ENCODE measurements at regions not wholly inside any gene's neighbourhood (a gene's known extent, or its start where the extent isn't known, plus 50 kb on each side); places are given as distances from the start of the nearest gene placed in this dataset.
"Not testable (repeated sequence)": the region's sequence is repeated elsewhere in the genome, so short reads cannot be mapped to it uniquely, and the experiment has no call there.

- Histone ChIP-seq H3K27ac (ENCODE audit: insufficient read depth, low read length, poor library complexity, severe bottlenecking) (no peak overlapping the region), H3K27me3 (ENCODE audit: control insufficient read depth, insufficient read depth, low read length) (no peaks in the 10 kb centered on the region), H3K36me3 (ENCODE audit: control insufficient read depth, insufficient read depth, low read length) (no peaks in the 10 kb centered on the region), H3K4me3 (ENCODE audit: low read depth, low read length) (no peak overlapping the region), H3K4me1 (ENCODE audit: control insufficient read depth, insufficient read depth, low read length, poor library complexity, severe bottlenecking) (no peaks in the 10 kb centered on the region), H3K9me3 (ENCODE audit: control insufficient read depth in 2 of 2, low read length in 2 of 2) (no peaks in the 10 kb centered on the region)
- H3K4me3 Mint-ChIP-seq, result no peak overlapping the region
- no peaks in the 10 kb centered on the region for H3K4me1 Mint-ChIP-seq
- peaks cover 2 to 11% (median 5%) of the 10 kb centered on the region in 7 donors for H3K9me3 Mint-ChIP-seq
- DNase-seq (no peak), ATAC-seq (ENCODE audit: low read depth in 2 of 2) (no peak)
- no peaks in the 10 kb centered on the region for H3K36me3 Mint-ChIP-seq
- H3K27me3 Mint-ChIP-seq, result no peaks in the 10 kb centered on the region
- H3K27ac Mint-ChIP-seq, result no peak overlapping the region
Measured at GRCh38 chr20:55009066-55009465, 533.7 kb downstream of the DOK5 start.

- no peaks in the 10 kb centered on the region for H3K27me3 ChIP-seq (ENCODE audit: control insufficient read depth, insufficient read depth, low read length)
- no peak for DNase-seq
- no peaks in the 10 kb centered on the region for H3K36me3 Mint-ChIP-seq
- no peaks in the 10 kb centered on the region for H3K4me1 ChIP-seq (ENCODE audit: control insufficient read depth, insufficient read depth, low read length, poor library complexity, severe bottlenecking)
- no peak overlapping the region for H3K27ac Mint-ChIP-seq
- no peak overlapping the region for H3K4me3 Mint-ChIP-seq
- H3K27me3 Mint-ChIP-seq, result no peaks in the 10 kb centered on the region
- H3K4me1 Mint-ChIP-seq, result no peaks in the 10 kb centered on the region
- no peak for ATAC-seq (ENCODE audit: low read depth in 2 of 2)
- H3K9me3 ChIP-seq (ENCODE audit: control insufficient read depth in 2 of 2, low read length in 2 of 2), result no peaks in the 10 kb centered on the region
- no peak overlapping the region for H3K4me3 ChIP-seq (ENCODE audit: low read depth, low read length)
- H3K27ac ChIP-seq (ENCODE audit: insufficient read depth, low read length, poor library complexity, severe bottlenecking), result no peak overlapping the region
- H3K36me3 ChIP-seq (ENCODE audit: control insufficient read depth, insufficient read depth, low read length), result no peaks in the 10 kb centered on the region
- peaks cover 2 to 12% (median 5%) of the 10 kb centered on the region in 7 donors for H3K9me3 Mint-ChIP-seq
Measured at GRCh38 chr20:55004044-55004443, 528.7 kb downstream of the DOK5 start.

DNA sequence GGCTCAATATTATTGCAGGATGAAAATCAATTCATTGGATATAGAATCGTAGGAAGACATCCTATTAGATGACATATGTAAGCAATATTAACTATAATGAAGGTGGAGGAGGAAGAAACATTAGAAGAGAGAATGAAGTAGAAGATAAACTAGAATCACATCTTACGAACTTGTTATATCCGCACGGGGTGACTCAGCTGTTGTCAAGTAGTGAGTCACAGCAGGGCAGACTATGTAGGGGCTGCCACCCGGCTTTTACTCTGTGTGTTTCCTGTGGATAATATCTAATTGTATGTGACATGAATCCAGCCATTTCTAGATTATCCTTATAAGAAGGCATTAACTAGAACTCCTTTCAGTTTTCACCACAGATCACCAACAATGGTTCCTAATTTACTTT lies 520.2 kb downstream of the DOK5 start:
- H3K4me1 Mint-ChIP-seq, result no peaks in the 10 kb centered on the region
- ATAC-seq (ENCODE audit: low read depth in 2 of 2) (no peak), DNase-seq (no peak)
- H3K4me3 ChIP-seq (ENCODE audit: low read depth, low read length), result no peak overlapping the region
- no peaks in the 10 kb centered on the region for H3K36me3 Mint-ChIP-seq
- no peaks in the 10 kb centered on the region for H3K9me3 ChIP-seq (ENCODE audit: control insufficient read depth in 2 of 2, low read length in 2 of 2)
- H3K27me3 Mint-ChIP-seq, result no peaks in the 10 kb centered on the region
- no peaks in the 10 kb centered on the region for H3K4me1 ChIP-seq (ENCODE audit: control insufficient read depth, insufficient read depth, low read length, poor library complexity, severe bottlenecking)
- no peaks in the 10 kb centered on the region for H3K27me3 ChIP-seq (ENCODE audit: control insufficient read depth, insufficient read depth, low read length)
- H3K4me3 Mint-ChIP-seq, result no peak overlapping the region
- H3K27ac Mint-ChIP-seq, result no peak overlapping the region
- peaks cover 0 to 21% (median 7%) of the 10 kb centered on the region in 7 donors for H3K9me3 Mint-ChIP-seq
- H3K36me3 ChIP-seq (ENCODE audit: control insufficient read depth, insufficient read depth, low read length), result no peaks in the 10 kb centered on the region
- H3K27ac ChIP-seq (ENCODE audit: insufficient read depth, low read length, poor library complexity, severe bottlenecking), result no peak overlapping the region

GRCh38 chr20:54995011-54995410 lies 519.6 kb downstream of the DOK5 start:
- ATAC-seq (ENCODE audit: low read depth in 2 of 2) (no peak), DNase-seq (no peak)
- Histone ChIP-seq H3K27me3 (ENCODE audit: control insufficient read depth, insufficient read depth, low read length) (no peaks in the 10 kb centered on the region), H3K9me3 (ENCODE audit: control insufficient read depth in 2 of 2, low read length in 2 of 2) (no peaks in the 10 kb centered on the region), H3K4me3 (ENCODE audit: low read depth, low read length) (no peak overlapping the region), H3K27ac (ENCODE audit: insufficient read depth, low read length, poor library complexity, severe bottlenecking) (no peak overlapping the region), H3K4me1 (ENCODE audit: control insufficient read depth, insufficient read depth, low read length, poor library complexity, severe bottlenecking) (no peaks in the 10 kb centered on the region), H3K36me3 (ENCODE audit: control insufficient read depth, insufficient read depth, low read length) (no peaks in the 10 kb centered on the region)
- no peaks in the 10 kb centered on the region for H3K36me3 Mint-ChIP-seq
- no peak overlapping the region for H3K4me3 Mint-ChIP-seq
- H3K27ac Mint-ChIP-seq, result no peak overlapping the region
- no peaks in the 10 kb centered on the region for H3K4me1 Mint-ChIP-seq
- peaks cover 0 to 21% (median 7%) of the 10 kb centered on the region in 7 donors for H3K9me3 Mint-ChIP-seq
- no peaks in the 10 kb centered on the region for H3K27me3 Mint-ChIP-seq

GRCh38 chr20:54985091-54985490 lies 509.7 kb downstream of the DOK5 start:
- ATAC-seq (ENCODE audit: low read depth in 2 of 2), result no peak
- no peak overlapping the region for H3K4me3 Mint-ChIP-seq
- H3K9me3 ChIP-seq (ENCODE audit: control insufficient read depth in 2 of 2, low read length in 2 of 2), result no peaks in the 10 kb centered on the region

DNA sequence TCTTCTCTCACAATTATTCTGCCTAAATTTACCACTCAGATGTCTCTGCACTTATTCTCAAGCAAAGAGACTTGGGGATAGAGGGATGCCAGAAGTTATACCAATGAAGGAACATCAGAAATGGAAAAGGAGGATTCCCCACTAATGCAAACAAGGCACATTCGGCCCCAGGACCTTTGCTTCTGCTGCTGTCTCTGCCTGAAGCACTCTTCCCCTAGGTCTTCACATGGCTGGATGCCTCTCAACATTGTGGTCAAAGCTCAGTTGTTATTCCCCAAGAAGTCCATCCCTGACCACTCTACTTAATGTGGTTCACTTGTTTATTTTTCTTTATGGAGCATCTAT lies 508.7 kb downstream of the DOK5 start:
- H3K9me3 Mint-ChIP-seq, result peaks cover 0 to 10% (median 3%) of the 10 kb centered on the region in 7 donors
- no peak for DNase-seq
- H3K4me1 ChIP-seq (ENCODE audit: control insufficient read depth, insufficient read depth, low read length, poor library complexity, severe bottlenecking), result no peaks in the 10 kb centered on the region
- H3K27ac Mint-ChIP-seq, result no peak overlapping the region
- H3K36me3 Mint-ChIP-seq, result no peaks in the 10 kb centered on the region
- no peak overlapping the region for H3K27ac ChIP-seq (ENCODE audit: insufficient read depth, low read length, poor library complexity, severe bottlenecking)
- no peak overlapping the region for H3K4me3 Mint-ChIP-seq
- H3K27me3 ChIP-seq (ENCODE audit: control insufficient read depth, insufficient read depth, low read length), result no peaks in the 10 kb centered on the region
- no peak for ATAC-seq (ENCODE audit: low read depth in 2 of 2)
- H3K4me3 ChIP-seq (ENCODE audit: low read depth, low read length), result no peak overlapping the region
- H3K36me3 ChIP-seq (ENCODE audit: control insufficient read depth, insufficient read depth, low read length), result no peaks in the 10 kb centered on the region
- H3K27me3 Mint-ChIP-seq, result peaks cover 5% of the 10 kb centered on the region
- H3K4me1 Mint-ChIP-seq, result no peaks in the 10 kb centered on the region
- no peaks in the 10 kb centered on the region for H3K9me3 ChIP-seq (ENCODE audit: control insufficient read depth in 2 of 2, low read length in 2 of 2)

More at GRCh38 chr20:54985091-54985490, 509.7 kb downstream of the DOK5 start:
- Histone ChIP-seq H3K27me3 (ENCODE audit: control insufficient read depth, insufficient read depth, low read length) (no peaks in the 10 kb centered on the region), H3K4me1 (ENCODE audit: control insufficient read depth, insufficient read depth, low read length, poor library complexity, severe bottlenecking) (no peaks in the 10 kb centered on the region), H3K4me3 (ENCODE audit: low read depth, low read length) (no peak overlapping the region), H3K36me3 (ENCODE audit: control insufficient read depth, insufficient read depth, low read length) (no peaks in the 10 kb centered on the region), H3K27ac (ENCODE audit: insufficient read depth, low read length, poor library complexity, severe bottlenecking) (no peak overlapping the region)
- no peaks in the 10 kb centered on the region for H3K4me1 Mint-ChIP-seq
- peaks cover 0 to 7% (median 3%) of the 10 kb centered on the region in 7 donors for H3K9me3 Mint-ChIP-seq
- no peak for DNase-seq
- no peaks in the 10 kb centered on the region for H3K36me3 Mint-ChIP-seq
- peaks cover 5% of the 10 kb centered on the region for H3K27me3 Mint-ChIP-seq
- no peak overlapping the region for H3K27ac Mint-ChIP-seq

- H3K4me1 ChIP-seq (ENCODE audit: control insufficient read depth, insufficient read depth, low read length, poor library complexity, severe bottlenecking); H3K27me3 ChIP-seq (ENCODE audit: control insufficient read depth, insufficient read depth, low read length); DNase-seq; H3K4me3 ChIP-seq (ENCODE audit: low read depth, low read length); ATAC-seq (ENCODE audit: low read depth in 2 of 2); H3K9me3 Mint-ChIP-seq; H3K9me3 ChIP-seq (ENCODE audit: control insufficient read depth in 2 of 2, low read length in 2 of 2); H3K4me3 Mint-ChIP-seq; H3K27ac ChIP-seq (ENCODE audit: insufficient read depth, low read length, poor library complexity, severe bottlenecking); H3K36me3 ChIP-seq (ENCODE audit: control insufficient read depth, insufficient read depth, low read length); H3K36me3 Mint-ChIP-seq; H3K4me1 Mint-ChIP-seq; H3K27me3 Mint-ChIP-seq: not testable (repeated sequence)
- peak overlapping the region in 1 of 3 donors; percentile 65 for H3K27ac Mint-ChIP-seq
Measured at GRCh38 chr20:54983394-54984103, 508.2 kb downstream of the DOK5 start.

DNA sequence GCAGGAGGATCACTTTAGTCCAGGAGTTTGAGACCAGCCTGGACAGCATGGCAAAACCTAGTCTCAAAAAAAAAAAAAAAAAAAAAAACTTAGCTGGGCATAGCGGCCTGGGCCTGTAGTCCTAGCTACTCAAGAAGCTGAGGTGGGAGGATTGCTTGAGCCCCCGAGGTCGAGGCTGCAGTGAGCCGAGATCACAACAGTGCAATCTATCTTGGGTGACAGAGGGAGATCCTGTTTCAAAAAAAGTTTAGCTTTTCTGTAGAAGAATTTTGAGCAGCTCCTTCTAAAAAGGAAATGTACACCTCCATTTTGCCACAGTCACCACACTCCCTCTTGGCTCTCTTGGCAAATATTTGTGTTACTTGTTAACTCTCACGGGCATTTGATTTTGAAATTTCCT lies 505.8 kb downstream of the DOK5 start:
- no peaks in the 10 kb centered on the region for H3K27me3 Mint-ChIP-seq
- H3K4me1 ChIP-seq (ENCODE audit: control insufficient read depth, insufficient read depth, low read length, poor library complexity, severe bottlenecking), result no peaks in the 10 kb centered on the region
- H3K4me3 Mint-ChIP-seq, result no peak overlapping the region
- H3K27ac Mint-ChIP-seq, result no peak overlapping the region
- H3K27ac ChIP-seq (ENCODE audit: insufficient read depth, low read length, poor library complexity, severe bottlenecking), result no peak overlapping the region
- H3K4me3 ChIP-seq (ENCODE audit: low read depth, low read length), result no peak overlapping the region
- no peaks in the 10 kb centered on the region for H3K9me3 ChIP-seq (ENCODE audit: control insufficient read depth in 2 of 2, low read length in 2 of 2)
- peaks cover 0 to 10% (median 2%) of the 10 kb centered on the region in 7 donors for H3K9me3 Mint-ChIP-seq
- no peaks in the 10 kb centered on the region for H3K4me1 Mint-ChIP-seq
- H3K27me3 ChIP-seq (ENCODE audit: control insufficient read depth, insufficient read depth, low read length), result no peaks in the 10 kb centered on the region
- H3K36me3 Mint-ChIP-seq, result no peaks in the 10 kb centered on the region
- DNase-seq (no peak), ATAC-seq (ENCODE audit: low read depth in 2 of 2) (no peak)
- H3K36me3 ChIP-seq (ENCODE audit: control insufficient read depth, insufficient read depth, low read length), result no peaks in the 10 kb centered on the region

All from CD4-positive, CD25-positive, alpha-beta regulatory T cell (primary cell).